ENCODE measurements at regions not wholly inside any gene's neighbourhood (a gene's known extent, or its start where the extent isn't known, plus 50 kb on each side); places are given as distances from the start of the nearest gene placed in this dataset.

GRCh38 chr18:55879331-55879730, 291.3 kb upstream of the TCF4 start:
- no peaks in the 10 kb centered on the region for H3K27me3 ChIP-seq
- H3K9me3 ChIP-seq, result no peaks in the 10 kb centered on the region
- 85 to 90% methylated on average over 2 of the region's 2 CpGs for WGBS, 2 donors
- H3K4me3 ChIP-seq (replicated peaks in 1 of 3), result no peak overlapping the region
- H3K36me3 ChIP-seq, result no peaks in the 10 kb centered on the region
- no peak for DNase-seq
- H3K27ac ChIP-seq, result no peak overlapping the region
- no peak for TF ChIP-seq CTCF (IDR thresholded peaks at IDR 0.05)
- no peak for TF ChIP-seq POLR2A (IDR thresholded peaks at IDR 0.05)
- H3K4me1 ChIP-seq, result no peaks in the 10 kb centered on the region
- intact Hi-C loops (cut with DNase I), result no loop called here

GRCh38 chr18:55878224-55878623, 290.2 kb upstream of the TCF4 start:
- no peak overlapping the region for H3K27ac ChIP-seq
- intact Hi-C loops (cut with DNase I), result no loop called here
- no peak for TF ChIP-seq CTCF (IDR thresholded peaks at IDR 0.05)
- WGBS, 2 donors, result 93 to 94% methylated on average over 1 of the region's 1 CpG
- H3K4me3 ChIP-seq (replicated peaks in 1 of 3), result no peak overlapping the region
- H3K36me3 ChIP-seq, result no peaks in the 10 kb centered on the region
- H3K9me3 ChIP-seq, result no peaks in the 10 kb centered on the region
- DNase-seq, result no peak
- H3K4me1 ChIP-seq, result no peaks in the 10 kb centered on the region
- no peaks in the 10 kb centered on the region for H3K27me3 ChIP-seq

GRCh38 chr18:55877321-55877720, 289.3 kb upstream of the TCF4 start:
- TF ChIP-seq CTCF (IDR thresholded peaks at IDR 0.05) (no peak), POLR2A (IDR thresholded peaks at IDR 0.05) (no peak)
- no peak for DNase-seq
- no peaks in the 10 kb centered on the region for H3K27me3 ChIP-seq
- no peaks in the 10 kb centered on the region for H3K36me3 ChIP-seq
- H3K4me3 ChIP-seq (replicated peaks in 1 of 3), result no peak overlapping the region
- WGBS, 2 donors, result 93 to 100% methylated on average over 1 of the region's 1 CpG
- H3K9me3 ChIP-seq, result no peaks in the 10 kb centered on the region
- no peak overlapping the region for H3K27ac ChIP-seq
- intact Hi-C loops (cut with DNase I), result no loop called here
- no peaks in the 10 kb centered on the region for H3K4me1 ChIP-seq

DNA sequence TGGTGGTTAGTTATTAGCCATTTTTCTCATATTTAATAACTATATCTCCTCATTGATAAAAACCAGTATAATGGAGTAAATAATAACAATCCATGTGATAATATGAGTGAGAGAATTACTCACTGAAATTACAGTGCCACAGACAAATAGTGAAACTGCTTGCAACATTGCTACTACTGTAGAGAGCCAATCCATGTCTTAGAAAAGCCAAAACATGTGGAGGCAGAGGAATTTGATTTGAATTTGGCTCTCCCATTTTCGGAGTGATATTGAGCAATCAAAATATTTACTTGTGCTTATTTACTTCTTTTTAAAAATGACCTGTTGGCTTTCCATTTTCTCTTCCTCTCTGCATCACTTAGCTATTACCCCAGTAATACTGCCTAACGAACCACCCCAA, 288.3 kb upstream of the TCF4 start:
- TF ChIP-seq CTCF (IDR thresholded peaks at IDR 0.05) (no peak), POLR2A (IDR thresholded peaks at IDR 0.05) (no peak)
- WGBS, 2 donors, result 86 to 89% methylated on average over 2 of the region's 2 CpGs
- Histone ChIP-seq H3K4me1 (no peaks in the 10 kb centered on the region), H3K27ac (no peak overlapping the region), H3K9me3 (no peaks in the 10 kb centered on the region), H3K36me3 (no peaks in the 10 kb centered on the region), H3K27me3 (no peaks in the 10 kb centered on the region), H3K4me3 (replicated peaks in 1 of 3) (no peak overlapping the region)
- intact Hi-C loops (cut with DNase I), result no loop called here
- DNase-seq, result no peak

DNA sequence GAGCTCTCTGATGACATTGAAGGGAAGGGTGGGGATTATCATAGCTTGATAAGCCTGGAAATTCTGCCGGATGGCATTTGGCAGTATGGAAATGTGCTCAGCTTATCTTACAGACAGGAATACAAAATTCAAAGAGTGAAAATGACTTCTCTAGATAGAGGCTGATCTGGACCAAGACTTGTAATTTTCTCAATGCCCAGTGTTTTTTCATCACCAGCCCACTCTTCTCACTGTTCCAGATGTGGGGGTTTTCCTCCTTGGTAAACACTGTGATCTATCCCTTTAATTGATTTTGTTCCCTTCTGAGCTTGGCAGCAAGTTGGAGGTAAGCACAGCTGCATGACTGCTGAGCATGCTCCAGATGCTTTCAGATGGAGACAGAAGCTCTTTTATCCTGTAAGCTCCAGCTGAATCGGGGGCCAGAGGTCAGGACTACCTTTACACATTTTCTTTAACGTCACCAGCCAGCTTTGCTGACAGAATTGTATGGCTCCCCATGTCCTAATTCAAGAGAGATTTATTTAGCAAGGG, 287.4 kb upstream of the TCF4 start:
- no peaks in the 10 kb centered on the region for H3K36me3 ChIP-seq
- H3K9me3 ChIP-seq, result no peaks in the 10 kb centered on the region
- no peaks in the 10 kb centered on the region for H3K4me1 ChIP-seq
- intact Hi-C loops (cut with DNase I), result no loop called here
- no peak overlapping the region for H3K4me3 ChIP-seq (replicated peaks in 1 of 3)
- no peaks in the 10 kb centered on the region for H3K27me3 ChIP-seq
- WGBS, 2 donors, result 62 to 74% methylated on average over 3 of the region's 3 CpGs
- no peak overlapping the region for H3K27ac ChIP-seq
- DNase-seq, result no peak
- TF ChIP-seq CTCF (IDR thresholded peaks at IDR 0.05), result no peak
- TF ChIP-seq POLR2A (IDR thresholded peaks at IDR 0.05), result no peak
